ENCODE measurements at regions not wholly inside any gene's neighbourhood (a gene's known extent, or its start where the extent isn't known, plus 50 kb on each side); places are given as distances from the start of the nearest gene placed in this dataset.

DNA sequence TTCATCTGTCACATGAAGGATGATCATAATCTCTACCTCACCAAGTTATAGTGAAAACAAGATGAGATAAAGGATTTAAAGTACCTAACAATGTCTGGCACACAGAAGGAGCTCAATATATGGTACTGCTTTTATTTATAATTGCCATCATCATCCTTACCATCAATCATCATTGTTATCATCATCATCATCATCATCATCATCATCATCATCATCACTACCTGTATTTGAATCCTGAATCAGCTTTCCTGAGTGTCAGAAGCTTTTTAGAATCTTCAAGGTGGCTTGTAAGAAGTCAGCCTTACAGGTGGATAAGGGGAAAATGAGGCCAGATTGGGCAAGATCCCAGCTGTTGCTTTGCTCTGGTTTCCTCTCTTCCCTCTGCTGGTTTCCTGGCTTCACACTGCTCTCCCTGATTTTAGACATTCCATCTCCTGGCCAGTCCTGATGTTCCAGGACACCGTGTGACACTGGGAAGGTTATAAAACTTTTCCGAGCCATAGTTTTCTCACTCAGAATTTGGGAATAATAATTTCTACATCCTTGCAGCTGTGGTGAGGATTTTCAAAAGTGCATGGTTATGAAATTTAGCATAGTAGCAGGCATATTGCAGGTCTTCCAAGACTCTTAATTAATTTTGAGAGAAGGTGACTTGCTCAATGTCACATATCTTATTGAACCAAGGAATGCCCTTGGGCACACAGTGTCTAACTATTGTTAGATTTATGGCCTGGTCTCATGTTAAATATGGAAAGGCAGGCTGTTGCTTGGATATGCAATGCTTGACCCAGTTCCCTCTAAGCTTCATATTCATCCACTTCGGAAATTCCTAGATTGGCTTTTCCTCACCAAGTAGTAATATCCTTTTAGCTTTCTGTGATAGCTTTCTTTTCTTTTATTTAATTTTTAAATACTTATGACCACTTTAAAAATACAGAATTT, 160.7 kb downstream of the TMEM38B start:
- no peak for TF ChIP-seq FOXM1 (IDR thresholded peaks at IDR 0.05; ENCODE audit: borderline replicate concordance)
- TF ChIP-seq L3MBTL2 (conservative IDR thresholded peaks at IDR 0.05), result no peak
- TF ChIP-seq HDGF (IDR thresholded peaks at IDR 0.05; ENCODE audit: borderline replicate concordance), result no peak
- no peak for TF ChIP-seq FOXK2 (IDR thresholded peaks at IDR 0.05)
- no peak for TF ChIP-seq CTBP1 (IDR thresholded peaks at IDR 0.05; ENCODE audit: borderline replicate concordance)
- no peak for TF ChIP-seq FOXA1 (IDR thresholded peaks at IDR 0.05)
